ENCODE measurements at regions not wholly inside any gene's neighbourhood (a gene's known extent, or its start where the extent isn't known, plus 50 kb on each side); places are given as distances from the start of the nearest gene placed in this dataset.
"Not testable (repeated sequence)": the region's sequence is repeated elsewhere in the genome, so short reads cannot be mapped to it uniquely, and the experiment has no call there.

DNA sequence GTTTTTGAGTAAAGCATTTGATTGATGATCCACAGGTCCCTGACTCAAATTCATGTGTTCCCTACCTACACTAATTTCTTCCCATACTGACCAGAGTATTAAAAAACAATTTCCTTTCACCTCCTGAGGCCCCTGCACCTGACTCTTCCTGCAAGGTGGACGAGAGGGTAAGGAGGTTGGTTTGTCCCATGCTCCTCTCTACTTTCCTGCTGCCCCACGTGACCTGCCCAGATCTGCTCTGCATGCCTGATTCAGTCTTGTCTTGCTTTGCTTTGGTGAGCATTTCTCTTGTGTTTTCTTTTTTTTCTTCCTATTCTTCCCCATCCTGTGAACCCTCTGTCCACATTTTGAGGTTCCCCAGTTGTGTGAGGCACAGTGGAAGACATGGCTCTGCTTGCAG lies 107.8 kb downstream of the ZNF467 start:
- TF ChIP-seq POLR2A (IDR thresholded peaks at IDR 0.05) = not testable (repeated sequence)
- TF ChIP-seq, protein P1, sequence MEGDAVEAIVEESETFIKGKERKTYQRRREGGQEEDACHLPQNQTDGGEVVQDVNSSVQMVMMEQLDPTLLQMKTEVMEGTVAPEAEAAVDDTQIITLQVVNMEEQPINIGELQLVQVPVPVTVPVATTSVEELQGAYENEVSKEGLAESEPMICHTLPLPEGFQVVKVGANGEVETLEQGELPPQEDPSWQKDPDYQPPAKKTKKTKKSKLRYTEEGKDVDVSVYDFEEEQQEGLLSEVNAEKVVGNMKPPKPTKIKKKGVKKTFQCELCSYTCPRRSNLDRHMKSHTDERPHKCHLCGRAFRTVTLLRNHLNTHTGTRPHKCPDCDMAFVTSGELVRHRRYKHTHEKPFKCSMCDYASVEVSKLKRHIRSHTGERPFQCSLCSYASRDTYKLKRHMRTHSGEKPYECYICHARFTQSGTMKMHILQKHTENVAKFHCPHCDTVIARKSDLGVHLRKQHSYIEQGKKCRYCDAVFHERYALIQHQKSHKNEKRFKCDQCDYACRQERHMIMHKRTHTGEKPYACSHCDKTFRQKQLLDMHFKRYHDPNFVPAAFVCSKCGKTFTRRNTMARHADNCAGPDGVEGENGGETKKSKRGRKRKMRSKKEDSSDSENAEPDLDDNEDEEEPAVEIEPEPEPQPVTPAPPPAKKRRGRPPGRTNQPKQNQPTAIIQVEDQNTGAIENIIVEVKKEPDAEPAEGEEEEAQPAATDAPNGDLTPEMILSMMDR (IDR thresholded peaks at IDR 0.05 in 4 of 5, conservative IDR thresholded peaks at IDR 0.05 in 1 of 5) = not testable (repeated sequence)

Data from gastrocnemius medialis (tissue), 4 donors.